H1 (cell line): ENCODE measurements at regions not wholly inside any gene's neighbourhood (a gene's known extent, or its start where the extent isn't known, plus 50 kb on each side); places are given as distances from the start of the nearest gene placed in this dataset.

Source experiments
- CTCF ChIA-PET: fragments of 300-600 bp; sonication (Branson Sonifier 250); formaldehyde crosslinking; loops from one replicate; lab custom pipeline; 2021; ENCODE audit not compliant: partially characterized antibody; lab: Charles Lee
- POLR2A ChIA-PET: fragments of 300-600 bp; sonication (Branson Sonifier 250); formaldehyde crosslinking; loops from one replicate; lab custom pipeline; 2021; ENCODE audit warnings: inconsistent platforms; ENCODE audit not compliant: partially characterized antibody; lab: Charles Lee
- DNase-seq, 2 experiments: peaks; one replicate each; pipeline versions ENCODE4 v3.0.0 to v3.0.0-alpha.2; 2010 to 2022; ENCODE audit warnings: low spot score in 2 of 2, low read depth in 1 of 2, mixed read lengths in 1 of 2
- FAIRE-seq: peaks from 2 replicates; lab custom pipeline; 2011; peaks lifted over from hg19 to GRCh38; lab: Jason Lieb, UNC
- H2AFZ ChIP-seq: 2 replicates; pipeline ENCODE4 v1.8.1; 2012; ENCODE audit warnings: low read length, inconsistent platforms
- H2AK5ac ChIP-seq: 2 replicates; pipeline ENCODE4 v1.6.1; 2013; ENCODE audit warnings: low read depth, low read length
- H2BK120ac ChIP-seq: replicated peaks from 2 replicates; pipeline ENCODE3; 2013; ENCODE audit warnings: low read depth, low read length, inconsistent platforms
- H2BK12ac ChIP-seq: 2 replicates; pipeline ENCODE4 v1.6.1; 2013; ENCODE audit warnings: low read depth, low read length
- H2BK15ac ChIP-seq: 2 replicates; pipeline ENCODE4 v1.6.1; 2013; ENCODE audit warnings: low read length
- H2BK20ac ChIP-seq: 2 replicates; pipeline ENCODE4 v1.6.1; 2013; ENCODE audit warnings: low read length
- H2BK5ac ChIP-seq: 2 replicates; pipeline ENCODE4 v1.6.1; 2013; ENCODE audit warnings: low read depth, low read length
- H3K14ac ChIP-seq: 2 replicates; pipeline ENCODE4 v1.6.1; 2013; ENCODE audit warnings: inconsistent platforms; ENCODE audit not compliant: insufficient read length
- H3K18ac ChIP-seq: 2 replicates; pipeline ENCODE4 v1.6.1; 2013; ENCODE audit warnings: low read length; ENCODE audit errors: extremely low read depth
- H3K23ac ChIP-seq: 2 replicates; pipeline ENCODE4 v1.6.1; 2013; ENCODE audit warnings: inconsistent platforms; ENCODE audit not compliant: insufficient read length
- H3K23me2 ChIP-seq: 2 replicates; pipeline ENCODE4 v1.6.1; 2013; ENCODE audit warnings: low read depth, low read length
- H3K27ac ChIP-seq: 2 replicates; pipeline ENCODE4 v1.6.1; 2011; ENCODE audit warnings: low read depth, low read length, inconsistent platforms
- H3K27me3 ChIP-seq, 4 experiments: replicated peaks in 1 of 4; 1 replicate in 1 of 4; 2 replicates in 3 of 4; pipeline versions ENCODE4 v1.6.1 to v1.8.1; 2011 to 2013; ENCODE audit warnings: low read length in 3 of 4, mild to moderate bottlenecking in 3 of 4, inconsistent platforms in 2 of 4, mixed read lengths in 2 of 4, moderate library complexity in 1 of 4; ENCODE audit not compliant: control insufficient read depth in 3 of 4, insufficient read depth in 3 of 4; ENCODE audit errors: extremely low read depth in 1 of 4
- H3K36me3 ChIP-seq, 4 experiments: 2 replicates each; pipeline versions ENCODE4 v1.6.1 to v1.8.1; 2011 to 2013; ENCODE audit warnings: mild to moderate bottlenecking in 4 of 4, low read length in 3 of 4, moderate library complexity in 2 of 4, control low read depth in 1 of 4, inconsistent platforms in 1 of 4; ENCODE audit not compliant: insufficient read depth in 4 of 4, control insufficient read depth in 2 of 4
- H3K4ac ChIP-seq: replicated peaks from 2 replicates; pipeline ENCODE3; 2013; ENCODE audit warnings: low read length, low read depth, mixed read lengths, inconsistent platforms; ENCODE audit not compliant: insufficient read length
- H3K4me1 ChIP-seq, 4 experiments: replicated peaks in 1 of 4; 1 replicate in 1 of 4; 2 replicates in 3 of 4; pipeline versions ENCODE4 v1.6.1 to v1.8.1; 2011 to 2013; ENCODE audit warnings: low read length in 3 of 4, inconsistent platforms in 2 of 4, mixed read lengths in 1 of 4; ENCODE audit not compliant: insufficient read depth in 4 of 4, control insufficient read depth in 3 of 4
- H3K4me2 ChIP-seq, 2 experiments: 2 replicates each; pipeline versions ENCODE4 v1.6.1 to v1.8.1; 2011 to 2013; ENCODE audit warnings: low read depth in 2 of 2, low read length in 2 of 2, control low read depth in 1 of 2, inconsistent platforms in 1 of 2, mild to moderate bottlenecking in 1 of 2; ENCODE audit not compliant: insufficient read depth in 1 of 2
- H3K4me3 ChIP-seq, 4 experiments: fragments of 200-600, 300-600 bp in 1 of 4; sonication (generic), shearing (Covaris generic), sonication (Bioruptor Twin) in 1 of 4; 2 replicates each; pipeline versions ENCODE4 v1.5.1 to v1.8.1; 2011 to 2016; ENCODE audit warnings: low read length in 4 of 4, low read depth in 3 of 4, control low read depth in 2 of 4, inconsistent platforms in 2 of 4, mild to moderate bottlenecking in 2 of 4, mixed read lengths in 1 of 4, moderate library complexity in 1 of 4; ENCODE audit not compliant: insufficient read depth in 2 of 4; ENCODE audit errors: extremely low read depth in 1 of 4
- H3K56ac ChIP-seq: replicated peaks from 2 replicates; pipeline ENCODE3; 2013; ENCODE audit warnings: low read depth, mild to moderate bottlenecking, mixed read lengths, low read length, inconsistent platforms; ENCODE audit not compliant: insufficient read length
- H3K79me1 ChIP-seq: 2 replicates; pipeline ENCODE4 v1.6.1; 2013; ENCODE audit warnings: low read depth, low read length, control low read depth
- H3K79me2 ChIP-seq, 2 experiments: 2 replicates each; pipeline versions ENCODE4 v1.6.1 to v1.8.1; 2012 to 2013; ENCODE audit warnings: low read length in 2 of 2, mild to moderate bottlenecking in 2 of 2, inconsistent platforms in 1 of 2; ENCODE audit not compliant: insufficient read depth in 2 of 2, control insufficient read depth in 1 of 2
- H3K9ac ChIP-seq, 4 experiments: replicated peaks in 1 of 4; 1 replicate in 1 of 4; 2 replicates in 3 of 4; pipeline versions ENCODE4 v1.6.1 to v1.8.1; 2011 to 2013; ENCODE audit warnings: low read depth in 3 of 4, low read length in 3 of 4, control low read depth in 2 of 4, mild to moderate bottlenecking in 2 of 4, moderate library complexity in 2 of 4, inconsistent platforms in 1 of 4; ENCODE audit errors: extremely low read depth in 1 of 4
- H3K9me3 ChIP-seq, 2 experiments: 2 replicates each; pipeline versions ENCODE4 v1.6.1 to v1.8.1; 2012 to 2013; ENCODE audit warnings: mild to moderate bottlenecking in 2 of 2, moderate library complexity in 2 of 2, control low read depth in 1 of 2, inconsistent platforms in 1 of 2, low read depth in 1 of 2, low read length in 1 of 2, mixed read lengths in 1 of 2; ENCODE audit not compliant: insufficient read depth in 2 of 2
- H4K20me1 ChIP-seq, 2 experiments: replicated peaks in 1 of 2; 2 replicates each; pipeline versions ENCODE3 to v1.8.1; 2011 to 2013; ENCODE audit warnings: inconsistent platforms in 2 of 2, low read length in 2 of 2, mild to moderate bottlenecking in 1 of 2; ENCODE audit not compliant: insufficient read depth in 2 of 2, control insufficient read depth in 1 of 2
- H4K5ac ChIP-seq: 2 replicates; pipeline ENCODE4 v1.6.1; 2013; ENCODE audit warnings: low read length, low read depth, mixed read lengths, inconsistent platforms; ENCODE audit not compliant: insufficient read length
- H4K8ac ChIP-seq: 2 replicates; pipeline ENCODE4 v1.8.0; 2013; ENCODE audit warnings: mild to moderate bottlenecking, moderate library complexity, low read length, inconsistent platforms; ENCODE audit not compliant: insufficient read depth; ENCODE audit errors: extremely low read depth
- H4K91ac ChIP-seq: replicated peaks from 2 replicates; pipeline ENCODE3; 2013; ENCODE audit warnings: low read length, mixed read lengths, inconsistent platforms; ENCODE audit not compliant: insufficient read length
- BACH1 ChIP-seq: IDR thresholded peaks from 2 replicates; pipeline ENCODE4 v1.6.1; 2012; ENCODE audit warnings: low read length, improper control_type of control experiment
- BRCA1 ChIP-seq: IDR thresholded peaks from 2 replicates; pipeline ENCODE4 v1.6.1; 2012; ENCODE audit warnings: low read depth, low read length, improper control_type of control experiment
- CHD1 ChIP-seq: IDR thresholded peaks from 2 replicates; pipeline ENCODE4 v1.6.1; 2012; ENCODE audit warnings: low read depth, low read length, improper control_type of control experiment
- CREB1 ChIP-seq: IDR thresholded peaks from 2 replicates; pipeline ENCODE4 v1.6.1; 2012; ENCODE audit warnings: inconsistent platforms
- EP300 ChIP-seq, 2 experiments: IDR thresholded peaks; 1 replicate in 1 of 2; 2 replicates in 1 of 2; pipeline ENCODE4 v1.6.1; 2011 to 2012; ENCODE audit warnings: low read depth in 2 of 2, low read length in 2 of 2, mild to moderate bottlenecking in 2 of 2, borderline replicate concordance in 1 of 2, inconsistent platforms in 1 of 2, moderate library complexity in 1 of 2
- EZH2 ChIP-seq: fragments of 200-600 bp; sonication (generic); IDR thresholded peaks from 2 replicates; pipeline ENCODE4 v1.7.1; 2012; ENCODE audit warnings: low read depth, mild to moderate bottlenecking, moderate library complexity, low read length, inconsistent platforms; ENCODE audit not compliant: severe bottlenecking
- HDAC6 ChIP-seq: IDR thresholded peaks from one replicate; pipeline ENCODE4 v1.7.1; 2012; ENCODE audit warnings: low read depth, mild to moderate bottlenecking, inconsistent platforms, low read length, moderate library complexity
- KDM4A ChIP-seq: IDR thresholded peaks from one replicate; pipeline ENCODE4 v1.7.1; 2012; ENCODE audit warnings: low read depth, mild to moderate bottlenecking, moderate library complexity, low read length, inconsistent platforms; ENCODE audit not compliant: severe bottlenecking
- MAFK ChIP-seq: IDR thresholded peaks from 2 replicates; pipeline ENCODE4 v1.6.1; 2012; ENCODE audit warnings: low read depth, mild to moderate bottlenecking, improper control_type of control experiment, low read length
- NRF1 ChIP-seq: IDR thresholded peaks from 2 replicates; pipeline ENCODE4 v1.6.1; 2011; ENCODE audit warnings: mild to moderate bottlenecking, low read depth, low read length, improper control_type of control experiment
- POU5F1 ChIP-seq: IDR thresholded peaks from 2 replicates; pipeline ENCODE4 v1.6.1; 2011; ENCODE audit warnings: low read depth, mild to moderate bottlenecking, low read length, moderate library complexity
- SAP30 ChIP-seq: fragments of 300-600 bp; sonication (generic); IDR thresholded peaks from 2 replicates; pipeline ENCODE4 v1.7.1; 2012; ENCODE audit warnings: low read length, moderate library complexity, mild to moderate bottlenecking, inconsistent platforms; ENCODE audit not compliant: insufficient read depth, insufficient replicate concordance
- SP1 ChIP-seq: IDR thresholded peaks from 2 replicates; pipeline ENCODE4 v1.6.1; 2011; ENCODE audit warnings: low read depth, low read length
- SUZ12 ChIP-seq: fragments of 200-600 bp; sonication (generic); IDR thresholded peaks from 2 replicates; pipeline ENCODE4 v1.6.1; 2012; ENCODE audit warnings: mild to moderate bottlenecking, inconsistent platforms, low read length, moderate library complexity, mixed read lengths
- TAF1 ChIP-seq: IDR thresholded peaks from 2 replicates; pipeline ENCODE4 v1.6.1; 2011; ENCODE audit warnings: mild to moderate bottlenecking, low read depth, low read length
- ZNF274 ChIP-seq: IDR thresholded peaks from 2 replicates; pipeline ENCODE4 v1.7.0; 2012; ENCODE audit warnings: low read length, borderline replicate concordance; ENCODE audit errors: extremely low read depth
- WGBS, 2 experiments: shearing (Covaris generic) in 1 of 2; methylation state at CpG; one replicate each; pipeline versions ENCODE4 v1.1.6 to v1.1.7; 2013 to 2015; ENCODE audit warnings: low lambda C conversion rate in 2 of 2, mixed read lengths in 2 of 2, inconsistent platforms in 1 of 2, low coverage in 1 of 2, missing lambda C conversion rate in 1 of 2; ENCODE audit not compliant: insufficient replicate concordance in 2 of 2, insufficient coverage in 1 of 2, insufficient read length in 1 of 2; ENCODE audit errors: extremely low coverage in 1 of 2, missing lambda C conversion rate in 1 of 2; 5-methylcytosine and 5-hydroxymethylcytosine counted together

DNA sequence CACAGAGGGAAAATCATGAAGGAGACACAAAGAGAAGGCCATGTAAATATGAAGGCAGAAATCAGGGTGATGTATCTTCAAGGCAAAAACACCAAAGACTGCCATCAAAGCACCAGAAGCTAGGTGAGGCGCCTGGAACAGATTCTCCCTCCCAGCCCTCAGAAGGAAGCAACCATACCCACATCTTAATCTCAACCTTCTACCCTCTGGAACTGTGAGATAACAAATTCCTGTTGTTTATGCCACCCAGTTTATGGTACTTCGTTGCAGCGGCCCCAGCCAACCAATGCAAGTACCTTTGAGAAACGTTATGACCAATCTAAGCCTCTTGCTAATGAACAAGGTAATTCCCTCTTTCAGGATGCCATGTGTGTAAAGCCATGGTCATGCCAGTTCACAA lies 66.2 kb upstream of the STXBP5 start:
- DNase-seq (no peak), FAIRE-seq (no peak)
- Histone ChIP-seq H2BK5ac (no peak overlapping the region), H3K4me2 (no peak overlapping the region), H3K4ac (no peak overlapping the region), H3K79me2 (no peaks in the 10 kb centered on the region), H2BK20ac (no peak overlapping the region), H2BK15ac (no peak overlapping the region), H3K18ac (no peak overlapping the region), H2AFZ (no peak overlapping the region), H3K79me1 (no peaks in the 10 kb centered on the region), H2BK120ac (no peak overlapping the region), H3K56ac (no peak overlapping the region), H4K91ac (no peak overlapping the region), H3K9me3 (no peaks in the 10 kb centered on the region), H3K23me2 (no peaks in the 10 kb centered on the region), H4K20me1 (no peaks in the 10 kb centered on the region), H4K5ac (no peak overlapping the region), H3K27ac (no peak overlapping the region), H3K4me3 (no peak overlapping the region), H3K23ac (no peak overlapping the region), H3K9ac (no peak overlapping the region), H3K27me3 (no peaks in the 10 kb centered on the region), H3K36me3 (no peaks in the 10 kb centered on the region), H4K8ac (no peak overlapping the region), H3K4me1 (peaks cover 0 to 3% (median 1%) of the 10 kb centered on the region in 4 experiments; a peak in 2 of 7 replicates), H3K14ac (no peak overlapping the region), H2BK12ac (no peak overlapping the region), H2AK5ac (no peak overlapping the region)
- POLR2A ChIA-PET: no interaction called here
- CTCF ChIA-PET: interaction anchor here (1.1 kb wide), 1 partner anchor 89 kb away, joined by 3 read pairs; no protein-coding TSS in a partner anchor
- WGBS, 2 experiments: 84% methylated on average over 4 of the region's 4 CpGs; no CpG with 5 or more reads in 1 of the 2 experiments
- TF ChIP-seq SUZ12 (no peak), BRCA1 (no peak), TAF1 (no peak), POU5F1 (no peak), KDM4A (no peak), SAP30 (no peak), ZNF274 (no peak), CHD1 (no peak), MAFK (no peak), EZH2 (no peak), BACH1 (no peak), EP300 (IDR thresholded peaks at IDR 0.05; ENCODE audit: borderline replicate concordance in 1 of 2, low read depth in 2 of 2, low read length in 2 of 2) (no peak), NRF1 (no peak), HDAC6 (no peak), SP1 (no peak), CREB1 (no peak)
